K562 (cell line): ENCODE measurements at regions not wholly inside any gene's neighbourhood (a gene's known extent, or its start where the extent isn't known, plus 50 kb on each side); places are given as distances from the start of the nearest gene placed in this dataset.

Experiments
- ATAC-seq: fragments of 200-7000 bp; cut with Tn5 transposase; 3 replicates; pipeline ENCODE4 v1.9.1; 2020; ENCODE audit warnings: moderate library complexity
- BruUV-seq: library from RNA; stranded (reverse); fragments of 400-500 nt; replicated peaks from 2 replicates; lab custom pipeline; 2021; lab: Mats Ljungman, UMichigan
- CTCF ChIA-PET: fragments of 300-600 bp; formaldehyde crosslinking; extraction: SDS; loops from one replicate; lab custom pipeline; 2021; ENCODE audit warnings: low intra/inter-chr PET ratio; lab: Yijun Ruan, JAX
- POLR2A ChIA-PET: fragments of 300-600, 350-650 bp; sonication (Branson Sonifier 250); formaldehyde crosslinking; extraction: SDS; loops from one replicate; lab custom pipeline; 2021; ENCODE audit warnings: antibody characterized with exemption, inconsistent platforms; lab: Yijun Ruan, JAX
- DNase-seq, 4 experiments: peaks; one replicate each; pipeline versions ENCODE4 v3.0.0 to v3.0.0-alpha.2; 2011 to 2018; ENCODE audit warnings: low spot score in 3 of 4, mixed read lengths in 3 of 4; ENCODE audit errors: extremely low read depth in 1 of 4
- FAIRE-seq: peaks from 2 replicates; lab custom pipeline; 2011; peaks lifted over from hg19 to GRCh38; lab: Jason Lieb, UNC
- H2AFZ ChIP-seq: 2 replicates; pipeline ENCODE4 v1.6.0; 2011; ENCODE audit warnings: low read depth, low read length, control low read depth, inconsistent platforms
- H3K27ac ChIP-seq: fragments of 200-600 bp; 3 replicates; pipeline ENCODE4 v1.8.0; 2011; ENCODE audit warnings: low read depth, mild to moderate bottlenecking, control low read depth, inconsistent platforms, low read length, moderate library complexity, mixed read lengths; ENCODE audit errors: extremely low read depth
- H3K27me3 ChIP-seq, 2 experiments: fragments of 300-600 bp in 1 of 2; 2 replicates in 1 of 2; 3 replicates in 1 of 2; pipeline versions ENCODE4 v1.6.0 to v1.8.0; 2011; ENCODE audit warnings: inconsistent platforms in 2 of 2, low read length in 2 of 2, mild to moderate bottlenecking in 1 of 2, mixed read lengths in 1 of 2, moderate library complexity in 1 of 2; ENCODE audit not compliant: control insufficient read depth in 2 of 2, insufficient read depth in 2 of 2
- H3K36me3 ChIP-seq: fragments of 300-600 bp; 3 replicates; pipeline ENCODE4 v1.8.0; 2011; ENCODE audit warnings: mild to moderate bottlenecking, low read length, inconsistent platforms; ENCODE audit not compliant: control insufficient read depth, insufficient read depth
- H3K4me1 ChIP-seq, 2 experiments: fragments of 200-600 bp in 1 of 2; replicated peaks in 1 of 2; 2 replicates in 1 of 2; 3 replicates in 1 of 2; pipeline versions ENCODE4 v1.5.1 to v1.8.0; 2011; ENCODE audit warnings: inconsistent platforms in 2 of 2, low read length in 2 of 2, mild to moderate bottlenecking in 1 of 2, mixed read lengths in 1 of 2, moderate library complexity in 1 of 2; ENCODE audit not compliant: control insufficient read depth in 2 of 2, insufficient read depth in 2 of 2
- H3K4me2 ChIP-seq: 2 replicates; pipeline ENCODE4 v1.6.1; 2011; ENCODE audit warnings: low read length, control low read depth, inconsistent platforms, mixed read lengths; ENCODE audit not compliant: insufficient read depth
- H3K4me3 ChIP-seq: fragments of 200-600 bp; sonication (generic), shearing (Covaris generic); 2 replicates; pipeline ENCODE4 v1.5.1; 2016; ENCODE audit warnings: control low read depth, inconsistent platforms
- H3K79me2 ChIP-seq: fragments of 200-600 bp; 3 replicates; pipeline ENCODE4 v1.8.0; 2011; ENCODE audit warnings: low read length, inconsistent platforms; ENCODE audit not compliant: control insufficient read depth, insufficient read depth
- H3K9ac ChIP-seq, 2 experiments: 2 replicates each; pipeline versions ENCODE4 v1.6.0 to v1.6.1; 2011; ENCODE audit warnings: low read depth in 2 of 2, low read length in 2 of 2, control low read depth in 1 of 2, inconsistent platforms in 1 of 2, mild to moderate bottlenecking in 1 of 2, mixed read lengths in 1 of 2; ENCODE audit not compliant: insufficient read depth in 1 of 2
- H3K9me1 ChIP-seq: one replicate; pipeline ENCODE4 v1.6.0; 2011; ENCODE audit warnings: inconsistent platforms, mild to moderate bottlenecking, low read length, moderate library complexity; ENCODE audit not compliant: control insufficient read depth, insufficient read depth
- H3K9me3 ChIP-seq: replicated peaks from 2 replicates; pipeline ENCODE4 v1.5.1; 2011; ENCODE audit warnings: low read depth, low read length, inconsistent platforms; ENCODE audit not compliant: control insufficient read depth, insufficient read depth
- H4K20me1 ChIP-seq: replicated peaks from 2 replicates; pipeline ENCODE4 v1.6.1; 2011; ENCODE audit warnings: low read length, inconsistent platforms, mixed read lengths; ENCODE audit not compliant: control insufficient read depth, insufficient read depth
- ESRRB ChIP-seq: fragments of 250-450 bp; sonication (Bioruptor Pico); IDR thresholded peaks from 2 replicates; pipeline ENCODE4 v1.5.0; 2020; ENCODE audit warnings: mild to moderate bottlenecking, moderate library complexity, borderline replicate concordance
- FOXA1 ChIP-seq: fragments of 450-650 bp; IDR thresholded peaks from 2 replicates; pipeline ENCODE4 v1.6.1; 2016; ENCODE audit warnings: mild to moderate bottlenecking, borderline replicate concordance
- GABPB2 ChIP-seq: fragments of 250-450 bp; sonication (Bioruptor Pico); conservative IDR thresholded peaks from 2 replicates; pipeline ENCODE4 v1.5.1; 2021; ENCODE audit warnings: mild to moderate bottlenecking
- KHSRP ChIP-seq: fragments of 450-650 bp; IDR thresholded peaks from 2 replicates; pipeline ENCODE4 v1.6.1; 2017
- KLF1 ChIP-seq: fragments of 450-650 bp; IDR thresholded peaks from 2 replicates; pipeline ENCODE4 v1.6.1; 2016; ENCODE audit warnings: missing genetic modification characterization, missing compliant biosample characterization
- NR2C2 ChIP-seq, 2 experiments: fragments of 200-800 bp in 1 of 2; sonication (Bioruptor generic) in 1 of 2; sonication (generic) in 1 of 2; formaldehyde crosslinking in 1 of 2; IDR thresholded peaks; 2 replicates each; pipeline versions ENCODE4 v1.6.1 to v1.8.0; 2016 to 2022; ENCODE audit warnings: mild to moderate bottlenecking in 1 of 2, missing compliant biosample characterization in 1 of 2, missing genetic modification characterization in 1 of 2, missing genetic modification reagents in 1 of 2
- RFX7 ChIP-seq: fragments of 250-450 bp; sonication (Bioruptor Pico); IDR thresholded peaks from 2 replicates; pipeline ENCODE4 v1.5.1; 2021; ENCODE audit warnings: mild to moderate bottlenecking
- RNF2 ChIP-seq: sonication (generic); IDR thresholded peaks from 2 replicates; pipeline ENCODE4 v1.6.1; 2016
- SMAD4 ChIP-seq: fragments of 250-450 bp; sonication (Bioruptor Pico); conservative IDR thresholded peaks from 2 replicates; pipeline ENCODE4 v1.8.0; 2021; ENCODE audit warnings: inconsistent platforms, mild to moderate bottlenecking, moderate library complexity
- SMC3 ChIP-seq: conservative IDR thresholded peaks from 2 replicates; pipeline ENCODE4 v1.6.1; 2011; ENCODE audit warnings: low read depth, low read length, improper control_type of control experiment; ENCODE audit not compliant: insufficient read depth
- SNRNP70 ChIP-seq: fragments of 200-400 bp; formaldehyde crosslinking; optimal IDR thresholded peaks from 2 replicates; pipeline ENCODE3; 2017; ENCODE audit warnings: low read depth, low read length
- TBL1XR1 ChIP-seq, 2 experiments: IDR thresholded peaks; 2 replicates each; pipeline ENCODE4 v1.6.1; 2012; ENCODE audit warnings: improper control_type of control experiment in 2 of 2, low read length in 2 of 2, mild to moderate bottlenecking in 1 of 2
- TBP ChIP-seq: optimal IDR thresholded peaks from 2 replicates; pipeline ENCODE3; 2011; ENCODE audit warnings: low read depth, low read length, improper control_type of control experiment
- YY1 ChIP-seq, 3 experiments: IDR thresholded peaks; 2 replicates each; pipeline ENCODE4 v1.6.1; 2011; ENCODE audit warnings: low read length in 2 of 3, mild to moderate bottlenecking in 2 of 3, moderate library complexity in 2 of 3, borderline replicate concordance in 1 of 3, control low read depth in 1 of 3, low read depth in 1 of 3; ENCODE audit not compliant: insufficient read depth in 3 of 3, insufficient replicate concordance in 2 of 3, control insufficient read depth in 1 of 3, insufficient read length in 1 of 3; ENCODE audit errors: extremely low read depth in 1 of 3
- ZNF224 ChIP-seq: sonication (generic); formaldehyde crosslinking; IDR thresholded peaks from 2 replicates; pipeline ENCODE4 v1.8.0; 2022; ENCODE audit warnings: mild to moderate bottlenecking, missing genetic modification reagents
- ZNF311 ChIP-seq: fragments of 250-450 bp; sonication (Bioruptor Pico); IDR thresholded peaks from 2 replicates; pipeline ENCODE4 v1.4.0; 2020; ENCODE audit warnings: mild to moderate bottlenecking, moderate library complexity
- ZNF316 ChIP-seq: fragments of 450-650 bp; IDR thresholded peaks from 2 replicates; pipeline ENCODE4 v1.6.1; 2016
- ZNF699 ChIP-seq: fragments of 250-450 bp; sonication (Bioruptor Pico); IDR thresholded peaks from 2 replicates; pipeline ENCODE4 v1.8.0; 2021; ENCODE audit warnings: mild to moderate bottlenecking, moderate library complexity; ENCODE audit not compliant: insufficient replicate concordance
- WGBS: fragments of 100-300 bp; shearing (Covaris generic); methylation state at CpG from one replicate; pipeline ENCODE4 v1.1.6; 2016; ENCODE audit warnings: low coverage, mixed read lengths; ENCODE audit not compliant: insufficient coverage; ENCODE audit errors: missing lambda C conversion rate; 5-methylcytosine and 5-hydroxymethylcytosine counted together
- in situ Hi-C: fragments of 300-500 bp; cut with MboI; formaldehyde crosslinking; loops from 4 replicates; pipeline ENCODE4 v1.15.0; 2018; ENCODE audit warnings: inconsistent platforms, mixed read lengths
- intact Hi-C: fragments of 100-400 bp; cut with micrococcal nuclease; formaldehyde crosslinking; loops from 2 replicates; pipeline ENCODE4 v1.14.2; 2022
- TF ChIP-seq, protein P1 (sequence below): fragments of 250-450 bp; sonication (Bioruptor Pico); IDR thresholded peaks from 2 replicates; pipeline ENCODE4 v1.5.0; 2021
- TF ChIP-seq, protein P2 (sequence below): sonication (generic); formaldehyde crosslinking; IDR thresholded peaks from 2 replicates; pipeline ENCODE4 v1.5.0; 2020; ENCODE audit warnings: missing genetic modification reagents
- TF ChIP-seq, protein P3 (sequence below): fragments of 450-650 bp; formaldehyde crosslinking; IDR thresholded peaks from 2 replicates; pipeline ENCODE4 v1.4.0; 2020; ENCODE audit warnings: mild to moderate bottlenecking, mixed read lengths

DNA sequence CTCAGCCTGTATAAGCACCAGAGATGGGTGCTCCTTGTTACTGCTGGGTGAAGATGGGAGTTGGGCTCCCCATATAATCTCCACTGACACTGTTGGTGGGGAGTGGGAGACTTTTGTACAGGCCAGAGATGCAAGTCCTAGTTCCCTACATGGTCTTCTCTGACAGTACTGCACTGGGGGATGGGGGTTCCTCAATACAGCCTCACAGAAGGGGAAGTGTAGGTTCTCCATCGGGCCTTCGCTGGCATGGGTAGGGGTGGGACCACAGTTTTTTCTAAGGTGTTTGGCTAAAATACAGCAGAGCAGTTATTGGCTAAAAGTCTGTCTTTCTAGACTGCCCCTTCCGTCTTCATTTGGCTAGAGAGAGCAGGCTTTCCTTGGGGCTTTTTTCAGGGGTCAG is 167.2 kb upstream of the SERP2 start (continued):
- TF ChIP-seq, protein P1, sequence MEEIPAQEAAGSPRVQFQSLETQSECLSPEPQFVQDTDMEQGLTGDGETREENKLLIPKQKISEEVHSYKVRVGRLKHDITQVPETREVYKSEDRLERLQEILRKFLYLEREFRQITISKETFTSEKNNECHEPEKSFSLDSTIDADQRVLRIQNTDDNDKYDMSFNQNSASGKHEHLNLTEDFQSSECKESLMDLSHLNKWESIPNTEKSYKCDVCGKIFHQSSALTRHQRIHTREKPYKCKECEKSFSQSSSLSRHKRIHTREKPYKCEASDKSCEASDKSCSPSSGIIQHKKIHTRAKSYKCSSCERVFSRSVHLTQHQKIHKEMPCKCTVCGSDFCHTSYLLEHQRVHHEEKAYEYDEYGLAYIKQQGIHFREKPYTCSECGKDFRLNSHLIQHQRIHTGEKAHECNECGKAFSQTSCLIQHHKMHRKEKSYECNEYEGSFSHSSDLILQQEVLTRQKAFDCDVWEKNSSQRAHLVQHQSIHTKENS (CRISPR knock-in tag) = no peak
- TF ChIP-seq, protein P2, sequence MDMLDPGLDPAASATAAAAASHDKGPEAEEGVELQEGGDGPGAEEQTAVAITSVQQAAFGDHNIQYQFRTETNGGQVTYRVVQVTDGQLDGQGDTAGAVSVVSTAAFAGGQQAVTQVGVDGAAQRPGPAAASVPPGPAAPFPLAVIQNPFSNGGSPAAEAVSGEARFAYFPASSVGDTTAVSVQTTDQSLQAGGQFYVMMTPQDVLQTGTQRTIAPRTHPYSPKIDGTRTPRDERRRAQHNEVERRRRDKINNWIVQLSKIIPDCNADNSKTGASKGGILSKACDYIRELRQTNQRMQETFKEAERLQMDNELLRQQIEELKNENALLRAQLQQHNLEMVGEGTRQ (CRISPR knock-in tag) = no peak
- TF ChIP-seq ZNF699 (CRISPR knock-in tag) (no peak), FOXA1 (no peak), ZNF316 (no peak), SMAD4 (no peak), ZNF311 (CRISPR knock-in tag) (no peak), ZNF224 (CRISPR knock-in tag) (no peak)

DNA sequence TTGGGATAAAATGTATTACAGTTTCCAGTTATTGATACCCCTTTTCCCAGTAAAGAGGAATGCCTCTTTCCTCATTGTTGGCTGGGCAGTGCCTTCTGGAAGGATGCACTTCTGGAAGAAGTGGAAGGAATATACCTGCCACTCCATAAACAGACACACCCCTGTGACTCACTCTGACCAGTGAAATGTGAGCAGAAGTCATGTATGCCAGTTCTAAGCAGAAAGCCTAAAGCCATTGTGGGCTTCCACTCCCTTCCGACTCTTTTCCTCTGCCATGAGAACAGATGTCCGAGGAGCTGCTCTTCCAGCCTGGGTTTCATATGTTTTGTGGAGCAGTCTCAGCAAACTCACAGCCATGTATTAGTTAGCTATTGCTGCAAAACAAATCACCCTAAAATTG is 166.1 kb upstream of the SERP2 start:
- Histone ChIP-seq H3K9me3 (no peaks in the 10 kb centered on the region), H3K4me3 (no peak overlapping the region), H3K4me1 (no peaks in the 10 kb centered on the region), H3K4me2 (no peak overlapping the region), H3K9ac (no peak overlapping the region), H3K27me3 (peaks cover 0 to 12% of the 10 kb centered on the region in 2 experiments; a peak in 1 of 5 replicates), H3K36me3 (no peaks in the 10 kb centered on the region), H4K20me1 (no peaks in the 10 kb centered on the region), H3K79me2 (no peaks in the 10 kb centered on the region), H2AFZ (no peak overlapping the region), H3K9me1 (no peaks in the 10 kb centered on the region), H3K27ac (no peak overlapping the region)
- FAIRE-seq (no peak), ATAC-seq (no peak), DNase-seq (no peak)
- intact Hi-C loops (no loop called here), in situ Hi-C loops (no loop called here)
- 0% methylated on average over 2 of the region's 2 CpGs for WGBS
- CTCF ChIA-PET = no interaction called here
- POLR2A ChIA-PET = no interaction called here
- BruUV-seq = no TSS peak
- TF ChIP-seq TBL1XR1 (IDR thresholded peaks at IDR 0.05; ENCODE audit: low read length in 2 of 2) (no peak), NR2C2 (CRISPR knock-in tag; IDR thresholded peaks at IDR 0.05) (no peak), NR2C2 (tag; IDR thresholded peaks at IDR 0.05) (no peak), RFX7 (CRISPR knock-in tag) (no peak), GABPB2 (CRISPR knock-in tag) (no peak), KHSRP (no peak), SMC3 (no peak), SNRNP70 (no peak), YY1 (IDR thresholded peaks at IDR 0.05; ENCODE audit: borderline replicate concordance in 1 of 3, control insufficient read depth in 1 of 3, extremely low read depth in 1 of 3, insufficient read depth in 3 of 3, insufficient read length in 1 of 3, insufficient replicate concordance in 2 of 3, low read depth in 1 of 3, low read length in 2 of 3) (no peak), RNF2 (no peak), KLF1 (tag) (no peak), ESRRB (CRISPR knock-in tag) (no peak), TBP (no peak)
- TF ChIP-seq, protein P3, sequence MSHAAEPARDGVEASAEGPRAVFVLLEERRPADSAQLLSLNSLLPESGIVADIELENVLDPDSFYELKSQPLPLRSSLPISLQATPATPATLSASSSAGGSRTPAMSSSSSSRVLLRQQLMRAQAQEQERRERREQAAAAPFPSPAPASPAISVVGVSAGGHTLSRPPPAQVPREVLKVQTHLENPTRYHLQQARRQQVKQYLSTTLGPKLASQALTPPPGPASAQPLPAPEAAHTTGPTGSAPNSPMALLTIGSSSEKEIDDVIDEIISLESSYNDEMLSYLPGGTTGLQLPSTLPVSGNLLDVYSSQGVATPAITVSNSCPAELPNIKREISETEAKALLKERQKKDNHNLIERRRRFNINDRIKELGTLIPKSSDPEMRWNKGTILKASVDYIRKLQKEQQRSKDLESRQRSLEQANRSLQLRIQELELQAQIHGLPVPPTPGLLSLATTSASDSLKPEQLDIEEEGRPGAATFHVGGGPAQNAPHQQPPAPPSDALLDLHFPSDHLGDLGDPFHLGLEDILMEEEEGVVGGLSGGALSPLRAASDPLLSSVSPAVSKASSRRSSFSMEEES (CRISPR knock-in tag) = no peak
